PFSK-1 (cell line): ENCODE measurements at regions not wholly inside any gene's neighbourhood (a gene's known extent, or its start where the extent isn't known, plus 50 kb on each side); places are given as distances from the start of the nearest gene placed in this dataset.

Source experiments
- FOXP2 ChIP-seq: optimal IDR thresholded peaks from 2 replicates; pipeline ENCODE3; 2011; ENCODE audit warnings: borderline replicate concordance, control low read depth, inconsistent platforms; ENCODE audit not compliant: insufficient read depth; ENCODE audit errors: extremely low read length, extremely low read depth
- POLR2AphosphoS5 ChIP-seq: IDR thresholded peaks from 2 replicates; pipeline ENCODE4 v1.6.1; 2012; ENCODE audit warnings: low read depth, mild to moderate bottlenecking, control low read depth, low read length, moderate library complexity
- SIN3A ChIP-seq: IDR thresholded peaks from 2 replicates; pipeline ENCODE4 v1.6.1; 2012; ENCODE audit warnings: mild to moderate bottlenecking, low read length, moderate library complexity, borderline replicate concordance; ENCODE audit not compliant: insufficient read depth
- TAF1 ChIP-seq: IDR thresholded peaks from 2 replicates; pipeline ENCODE4 v1.6.1; 2012; ENCODE audit warnings: low read length, control low read depth, borderline replicate concordance; ENCODE audit not compliant: insufficient read depth
- TF ChIP-seq, protein P1 (sequence below), 2 experiments: IDR thresholded peaks; 2 replicates each; pipeline versions ENCODE4 v1.6.1 to v1.8.0; 2011 to 2012; ENCODE audit warnings: low read depth in 2 of 2, low read length in 2 of 2, control low read depth in 1 of 2, inconsistent platforms in 1 of 2, mild to moderate bottlenecking in 1 of 2, moderate library complexity in 1 of 2; ENCODE audit not compliant: insufficient read depth in 1 of 2

DNA sequence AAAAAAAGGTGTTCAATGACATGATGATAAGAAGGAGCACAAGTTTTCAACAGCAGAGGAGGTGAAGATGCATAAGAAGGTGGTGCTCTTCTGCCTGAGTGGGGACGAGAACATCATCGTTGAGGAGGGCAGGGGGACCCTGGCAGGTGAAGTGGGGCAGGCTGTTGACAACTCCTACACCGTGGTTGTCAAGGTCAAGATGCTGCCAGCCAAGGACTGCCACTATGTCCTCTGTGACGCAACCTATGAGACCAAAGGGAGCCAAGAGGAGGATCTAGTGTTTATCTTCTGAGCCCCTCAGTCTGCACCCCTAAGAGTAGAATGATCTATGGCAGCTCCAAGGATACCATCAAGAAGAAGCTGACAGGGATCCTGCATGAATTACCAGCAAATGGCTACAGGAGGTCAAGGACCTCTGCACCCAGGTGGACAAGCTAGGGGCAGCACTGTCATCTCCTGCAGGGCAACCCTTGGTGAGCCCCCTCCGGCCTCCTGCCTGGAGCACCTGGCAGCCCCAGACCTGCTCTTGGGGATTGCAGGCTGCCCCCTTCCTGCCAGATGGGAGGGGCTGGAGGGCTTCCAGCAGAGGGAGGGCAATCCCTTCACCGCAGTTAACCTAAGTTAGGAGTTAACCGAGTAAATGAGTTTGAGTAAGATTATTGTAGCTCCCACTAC lies 80.5 kb downstream of the ZNF281 start:
- TF ChIP-seq TAF1 (no peak), FOXP2 (no peak), SIN3A (no peak), POLR2AphosphoS5 (no peak)
- TF ChIP-seq, protein P1, sequence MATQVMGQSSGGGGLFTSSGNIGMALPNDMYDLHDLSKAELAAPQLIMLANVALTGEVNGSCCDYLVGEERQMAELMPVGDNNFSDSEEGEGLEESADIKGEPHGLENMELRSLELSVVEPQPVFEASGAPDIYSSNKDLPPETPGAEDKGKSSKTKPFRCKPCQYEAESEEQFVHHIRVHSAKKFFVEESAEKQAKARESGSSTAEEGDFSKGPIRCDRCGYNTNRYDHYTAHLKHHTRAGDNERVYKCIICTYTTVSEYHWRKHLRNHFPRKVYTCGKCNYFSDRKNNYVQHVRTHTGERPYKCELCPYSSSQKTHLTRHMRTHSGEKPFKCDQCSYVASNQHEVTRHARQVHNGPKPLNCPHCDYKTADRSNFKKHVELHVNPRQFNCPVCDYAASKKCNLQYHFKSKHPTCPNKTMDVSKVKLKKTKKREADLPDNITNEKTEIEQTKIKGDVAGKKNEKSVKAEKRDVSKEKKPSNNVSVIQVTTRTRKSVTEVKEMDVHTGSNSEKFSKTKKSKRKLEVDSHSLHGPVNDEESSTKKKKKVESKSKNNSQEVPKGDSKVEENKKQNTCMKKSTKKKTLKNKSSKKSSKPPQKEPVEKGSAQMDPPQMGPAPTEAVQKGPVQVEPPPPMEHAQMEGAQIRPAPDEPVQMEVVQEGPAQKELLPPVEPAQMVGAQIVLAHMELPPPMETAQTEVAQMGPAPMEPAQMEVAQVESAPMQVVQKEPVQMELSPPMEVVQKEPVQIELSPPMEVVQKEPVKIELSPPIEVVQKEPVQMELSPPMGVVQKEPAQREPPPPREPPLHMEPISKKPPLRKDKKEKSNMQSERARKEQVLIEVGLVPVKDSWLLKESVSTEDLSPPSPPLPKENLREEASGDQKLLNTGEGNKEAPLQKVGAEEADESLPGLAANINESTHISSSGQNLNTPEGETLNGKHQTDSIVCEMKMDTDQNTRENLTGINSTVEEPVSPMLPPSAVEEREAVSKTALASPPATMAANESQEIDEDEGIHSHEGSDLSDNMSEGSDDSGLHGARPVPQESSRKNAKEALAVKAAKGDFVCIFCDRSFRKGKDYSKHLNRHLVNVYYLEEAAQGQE (IDR thresholded peaks at IDR 0.05; ENCODE audit: insufficient read depth in 1 of 2, low read depth in 2 of 2, low read length in 2 of 2) = no peak

DNA sequence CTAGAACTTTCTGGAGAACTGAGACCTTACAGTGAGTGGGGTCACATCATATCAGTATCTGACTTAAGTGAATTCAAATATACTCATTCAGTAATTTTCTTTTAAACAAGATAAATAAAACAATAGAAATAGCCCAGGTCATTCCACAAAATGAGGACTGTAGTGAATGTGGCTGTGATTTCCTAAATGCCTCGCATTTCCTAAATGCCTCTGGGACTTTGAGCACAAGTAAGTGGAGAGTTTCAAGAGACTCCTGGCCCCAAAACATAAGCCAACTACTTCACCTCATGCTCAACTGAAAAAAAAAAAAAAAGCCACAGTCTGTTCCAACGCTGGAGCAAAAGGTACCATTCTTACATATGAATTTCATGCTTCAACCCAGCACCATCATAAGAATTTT lies 81.5 kb downstream of the ZNF281 start:
- TF ChIP-seq POLR2AphosphoS5 = no peak
- TF ChIP-seq FOXP2 = no peak
- TF ChIP-seq SIN3A = no peak
- no peak for TF ChIP-seq TAF1
- TF ChIP-seq, protein P1 (IDR thresholded peaks at IDR 0.05; ENCODE audit: insufficient read depth in 1 of 2, low read depth in 2 of 2, low read length in 2 of 2) = no peak

DNA sequence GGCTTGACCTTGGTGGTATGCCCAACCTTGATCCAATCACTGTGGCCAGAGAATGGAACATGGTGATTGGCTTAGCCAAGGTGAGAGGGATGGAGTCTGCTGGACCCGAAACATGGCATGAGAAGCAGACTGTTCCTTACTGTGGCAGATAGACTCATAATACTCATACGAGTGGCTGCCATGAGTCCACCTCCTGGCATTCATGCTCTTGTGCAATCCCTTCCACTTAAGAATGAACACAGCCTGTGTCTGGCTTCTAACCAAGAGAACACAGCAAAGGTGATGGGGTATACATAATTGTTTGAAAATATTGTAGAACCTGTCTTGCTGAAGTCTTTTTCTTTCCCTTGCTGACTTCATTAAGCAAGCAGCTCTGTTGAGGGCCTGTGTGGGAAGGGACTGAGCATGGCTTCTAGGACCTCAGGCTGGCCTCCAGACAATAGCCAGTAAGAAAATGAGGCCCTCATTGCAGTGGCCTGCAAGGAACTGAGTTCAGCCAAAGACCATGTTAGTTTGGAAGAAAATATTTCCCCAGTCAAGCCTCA lies 85.9 kb downstream of the ZNF281 start:
- no peak for TF ChIP-seq POLR2AphosphoS5
- TF ChIP-seq, protein P1 (IDR thresholded peaks at IDR 0.05; ENCODE audit: insufficient read depth in 1 of 2, low read depth in 2 of 2, low read length in 2 of 2) = no peak
- TF ChIP-seq TAF1 = no peak
- no peak for TF ChIP-seq FOXP2

DNA sequence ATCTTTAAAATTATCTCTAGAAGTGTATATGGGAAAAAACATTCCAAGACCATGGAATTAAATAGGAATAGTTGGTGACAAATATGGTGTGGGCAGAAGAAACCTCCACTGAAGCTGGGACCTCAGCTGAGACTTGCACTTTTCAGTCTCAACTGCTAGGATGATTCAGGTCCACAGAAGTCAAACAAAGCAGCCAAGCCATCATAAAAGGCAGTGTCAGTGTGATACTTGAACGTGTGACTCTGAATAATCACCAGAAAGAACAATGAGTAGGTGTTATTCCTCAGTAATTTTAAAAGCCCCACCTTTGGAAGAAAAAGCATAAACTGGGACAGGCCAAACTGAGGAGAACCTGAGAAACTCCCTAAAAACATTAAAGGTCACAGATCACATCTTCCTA lies 90.7 kb downstream of the ZNF281 start:
- TF ChIP-seq POLR2AphosphoS5 (no peak), SIN3A (no peak), FOXP2 (no peak), TAF1 (no peak)
- TF ChIP-seq, protein P1 (IDR thresholded peaks at IDR 0.05; ENCODE audit: insufficient read depth in 1 of 2, low read depth in 2 of 2, low read length in 2 of 2) = no peak
